ENCODE measurements at regions not wholly inside any gene's neighbourhood (a gene's known extent, or its start where the extent isn't known, plus 50 kb on each side); places are given as distances from the start of the nearest gene placed in this dataset.
A peak's percentile ranks its signal among the peaks of the same experiment; 100 is the strongest.
"Not testable (repeated sequence)": the region's sequence is repeated elsewhere in the genome, so short reads cannot be mapped to it uniquely, and the experiment has no call there.

DNA sequence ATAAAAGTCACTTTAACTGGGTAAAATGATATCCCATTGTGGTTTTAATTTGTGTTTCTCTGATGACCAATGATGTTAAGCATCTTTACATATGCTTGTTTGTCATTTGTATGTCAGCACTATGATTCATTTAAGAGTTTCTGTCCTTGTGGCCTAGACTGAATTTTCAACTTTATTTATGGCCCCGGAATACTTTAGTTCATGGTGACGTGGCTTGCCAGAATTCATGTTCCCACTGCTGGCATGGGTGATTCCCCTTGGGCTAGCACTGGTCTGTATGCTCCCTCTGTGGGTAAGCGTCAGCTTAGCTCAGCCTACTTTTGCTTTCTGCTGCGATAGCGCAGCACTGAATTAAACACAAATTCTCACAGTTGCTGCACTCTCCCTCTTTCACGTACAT is 436.3 kb upstream of the SGO1 start:
- Histone ChIP-seq H3K4me1 (ENCODE audit: control insufficient read depth, insufficient read depth, low read length) (no peaks in the 10 kb centered on the region), H2BK20ac (ENCODE audit: low read depth, low read length) (no peak overlapping the region), H2BK15ac (ENCODE audit: low read depth, low read length) (no peak overlapping the region; the same call in 2 of the 3 replicates), H3K4ac (ENCODE audit: low read depth, low read length) (no peak overlapping the region), H3K9me3 (ENCODE audit: control insufficient read depth, insufficient read depth, low read length) (no peaks in the 10 kb centered on the region), H3K27me3 (ENCODE audit: control insufficient read depth, insufficient read depth, low read length) (no peaks in the 10 kb centered on the region), H3K14ac (replicated peaks; ENCODE audit: low read depth, low read length) (no peak overlapping the region), H4K5ac (ENCODE audit: low read depth, low read length) (no peak overlapping the region), H3K27ac (ENCODE audit: insufficient read depth, low read length) (no peak overlapping the region), H3K9me1 (ENCODE audit: insufficient read depth, low read length) (no peaks in the 10 kb centered on the region), H2BK120ac (ENCODE audit: low read depth, low read length) (peak overlapping the region; percentile 14; the same call in 1 of the 2 replicates), H3K23ac (ENCODE audit: low read depth, low read length) (no peak overlapping the region), H3K18ac (ENCODE audit: low read depth, low read length) (no peak overlapping the region), H2AK5ac (ENCODE audit: low read depth, low read length) (no peak overlapping the region), H2AK9ac (replicated peaks; ENCODE audit: low read depth, low read length, poor library complexity) (no peak overlapping the region), H3K4me2 (ENCODE audit: low read depth, low read length) (peak overlapping the region; percentile 7; the same call in 1 of the 2 replicates), H4K91ac (ENCODE audit: insufficient read depth, low read depth, low read length) (no peak overlapping the region), H3K4me3 (ENCODE audit: insufficient read depth, low read depth, low read length) (no peak overlapping the region), H3K79me1 (ENCODE audit: low read depth in 1 of 2, low read length in 2 of 2) (no peaks in the 10 kb centered on the region), H3K36me3 (ENCODE audit: control insufficient read depth, insufficient read depth, low read length) (no peaks in the 10 kb centered on the region), H3K56ac (ENCODE audit: extremely low read depth, insufficient read depth, low read length) (no peak overlapping the region), H2AFZ (replicated peaks; ENCODE audit: low read length, poor library complexity) (no peak overlapping the region), H3K9ac (ENCODE audit: low read depth, low read length) (no peak overlapping the region), H4K20me1 (ENCODE audit: insufficient read depth, low read length) (no peaks in the 10 kb centered on the region), H4K8ac (ENCODE audit: low read depth in 2 of 2, low read length in 2 of 2) (no peak overlapping the region), H2BK5ac (ENCODE audit: low read depth, low read length, poor library complexity, severe bottlenecking) (no peak overlapping the region)
- BruUV-seq (replicated peaks), result no TSS peak
- DNase-seq (peak; percentile 72), ATAC-seq (ENCODE audit: low read depth) (peak; percentile 54)
- in situ Hi-C loops (cut with MboI; ENCODE audit: low sequenced_read_pairs) (no loop called here), intact Hi-C loops (cut with micrococcal nuclease) (no loop called here), dilution Hi-C loops (cut with HindIII; ENCODE audit: low sequenced_read_pairs, unreplicated experiment) (no loop called here)
- CTCF ChIA-PET, result interaction anchor here (0.8 kb wide), 1 partner anchor 119 kb away, joined by 3 read pairs; no protein-coding TSS in a partner anchor
- TF ChIP-seq BHLHE40 (IDR thresholded peaks at IDR 0.05; ENCODE audit: low read depth, low read length) (no peak), FOS (IDR thresholded peaks at IDR 0.05; ENCODE audit: low read depth, low read length) (0 out of 2 replicates have a peak, but pooled peaks have one; percentile 2), RAD21 (IDR thresholded peaks at IDR 0.05; ENCODE audit: low read length) (peak; percentile 34; the same call in 1 of the 2 replicates), MAFK (IDR thresholded peaks at IDR 0.05; ENCODE audit: low read depth, low read length) (0 out of 2 replicates have a peak, but pooled peaks have one; percentile 5)
- TF ChIP-seq, protein P1, sequence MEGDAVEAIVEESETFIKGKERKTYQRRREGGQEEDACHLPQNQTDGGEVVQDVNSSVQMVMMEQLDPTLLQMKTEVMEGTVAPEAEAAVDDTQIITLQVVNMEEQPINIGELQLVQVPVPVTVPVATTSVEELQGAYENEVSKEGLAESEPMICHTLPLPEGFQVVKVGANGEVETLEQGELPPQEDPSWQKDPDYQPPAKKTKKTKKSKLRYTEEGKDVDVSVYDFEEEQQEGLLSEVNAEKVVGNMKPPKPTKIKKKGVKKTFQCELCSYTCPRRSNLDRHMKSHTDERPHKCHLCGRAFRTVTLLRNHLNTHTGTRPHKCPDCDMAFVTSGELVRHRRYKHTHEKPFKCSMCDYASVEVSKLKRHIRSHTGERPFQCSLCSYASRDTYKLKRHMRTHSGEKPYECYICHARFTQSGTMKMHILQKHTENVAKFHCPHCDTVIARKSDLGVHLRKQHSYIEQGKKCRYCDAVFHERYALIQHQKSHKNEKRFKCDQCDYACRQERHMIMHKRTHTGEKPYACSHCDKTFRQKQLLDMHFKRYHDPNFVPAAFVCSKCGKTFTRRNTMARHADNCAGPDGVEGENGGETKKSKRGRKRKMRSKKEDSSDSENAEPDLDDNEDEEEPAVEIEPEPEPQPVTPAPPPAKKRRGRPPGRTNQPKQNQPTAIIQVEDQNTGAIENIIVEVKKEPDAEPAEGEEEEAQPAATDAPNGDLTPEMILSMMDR (conservative IDR thresholded peaks at IDR 0.05; ENCODE audit: low read depth, low read length), result peak; percentile 20; the same call in 1 of the 2 replicates
- WGBS, 2 experiments (ENCODE audit: extremely low coverage in 2 of 2, insufficient read length in 1 of 2), result 49% methylated on average over 2 of the region's 6 CpGs; no CpG with 5 or more reads in 1 of the 2 experiments
- POLR2A ChIA-PET (ENCODE audit: unreplicated experiment), result no interaction called here

DNA sequence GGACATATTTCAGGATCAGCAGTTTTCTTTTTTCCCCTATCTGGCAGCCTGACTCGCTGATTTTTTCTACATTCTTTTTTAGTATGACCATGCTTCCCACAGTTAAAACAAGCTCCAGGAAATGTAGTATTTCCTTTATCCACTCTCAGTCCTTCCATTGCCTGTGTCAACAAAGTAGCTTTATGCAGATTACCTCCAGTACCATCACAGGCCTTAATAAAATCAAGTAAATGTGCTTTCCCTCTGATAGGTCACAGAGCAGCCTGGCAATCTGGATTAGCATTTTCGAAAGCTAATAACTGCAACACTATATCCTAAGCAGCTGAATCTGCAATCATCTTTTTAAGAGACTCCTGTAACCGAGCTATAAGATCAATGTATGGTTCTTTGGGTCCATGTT is 432.6 kb upstream of the SGO1 start:
- H2AK5ac ChIP-seq (ENCODE audit: low read depth, low read length); H4K8ac ChIP-seq (ENCODE audit: low read depth in 2 of 2, low read length in 2 of 2); H3K27ac ChIP-seq (ENCODE audit: insufficient read depth, low read length); H3K36me3 ChIP-seq (ENCODE audit: control insufficient read depth, insufficient read depth, low read length); H3K4me3 ChIP-seq (ENCODE audit: insufficient read depth, low read depth, low read length); H2BK15ac ChIP-seq (ENCODE audit: low read depth, low read length); H2BK120ac ChIP-seq (ENCODE audit: low read depth, low read length); H3K27me3 ChIP-seq (ENCODE audit: control insufficient read depth, insufficient read depth, low read length); H3K9ac ChIP-seq (ENCODE audit: low read depth, low read length); POLR2A ChIA-PET (ENCODE audit: unreplicated experiment); DNase-seq; H4K20me1 ChIP-seq (ENCODE audit: insufficient read depth, low read length); H2BK5ac ChIP-seq (ENCODE audit: low read depth, low read length, poor library complexity, severe bottlenecking); H2AK9ac ChIP-seq (replicated peaks; ENCODE audit: low read depth, low read length, poor library complexity); in situ Hi-C loops (cut with MboI; ENCODE audit: low sequenced_read_pairs); H3K4me1 ChIP-seq (ENCODE audit: control insufficient read depth, insufficient read depth, low read length); BruUV-seq (replicated peaks); H4K5ac ChIP-seq (ENCODE audit: low read depth, low read length); H3K79me1 ChIP-seq (ENCODE audit: low read depth in 1 of 2, low read length in 2 of 2); CTCF ChIA-PET; H3K4ac ChIP-seq (ENCODE audit: low read depth, low read length); H3K14ac ChIP-seq (replicated peaks; ENCODE audit: low read depth, low read length); H3K18ac ChIP-seq (ENCODE audit: low read depth, low read length); H3K4me2 ChIP-seq (ENCODE audit: low read depth, low read length); dilution Hi-C loops (cut with HindIII; ENCODE audit: low sequenced_read_pairs, unreplicated experiment); H4K91ac ChIP-seq (ENCODE audit: insufficient read depth, low read depth, low read length); H3K9me3 ChIP-seq (ENCODE audit: control insufficient read depth, insufficient read depth, low read length); H3K9me1 ChIP-seq (ENCODE audit: insufficient read depth, low read length); ATAC-seq (ENCODE audit: low read depth); H3K56ac ChIP-seq (ENCODE audit: extremely low read depth, insufficient read depth, low read length); H2BK20ac ChIP-seq (ENCODE audit: low read depth, low read length); H2AFZ ChIP-seq (replicated peaks; ENCODE audit: low read length, poor library complexity); intact Hi-C loops (cut with micrococcal nuclease); H3K23ac ChIP-seq (ENCODE audit: low read depth, low read length): not testable (repeated sequence)
- WGBS, 2 experiments (ENCODE audit: extremely low coverage in 2 of 2, insufficient read length in 1 of 2), result 0% methylated on average over 1 of the region's 3 CpGs; no CpG with 5 or more reads in 1 of the 2 experiments
